Neuronal stem cell (in vitro differentiated cells): ENCODE measurements at regions not wholly inside any gene's neighbourhood (a gene's known extent, or its start where the extent isn't known, plus 50 kb on each side); places are given as distances from the start of the nearest gene placed in this dataset.
A peak's percentile ranks its signal among the peaks of the same experiment; 100 is the strongest.
"Not testable (repeated sequence)": the region's sequence is repeated elsewhere in the genome, so short reads cannot be mapped to it uniquely, and the experiment has no call there.

ENCODE experiments used
- DNase-seq: peaks from one replicate; pipeline ENCODE4 v3.0.0-alpha.2; 2013; ENCODE audit warnings: low spot score
- H2AFZ ChIP-seq: one replicate; pipeline ENCODE4 v1.6.1; 2013; ENCODE audit warnings: mild to moderate bottlenecking, low read length, inconsistent platforms
- H2AK5ac ChIP-seq: 2 replicates; pipeline ENCODE4 v1.6.1; 2013; ENCODE audit warnings: low read depth, mild to moderate bottlenecking, inconsistent platforms, low read length, moderate library complexity, mixed read lengths
- H2BK120ac ChIP-seq: 2 replicates; pipeline ENCODE4 v1.6.1; 2013; ENCODE audit warnings: low read depth, mild to moderate bottlenecking, inconsistent platforms, low read length, moderate library complexity, mixed read lengths
- H2BK12ac ChIP-seq: one replicate; pipeline ENCODE4 v1.6.1; 2013; ENCODE audit warnings: low read length, inconsistent platforms
- H2BK15ac ChIP-seq: 2 replicates; pipeline ENCODE4 v1.6.1; 2013; ENCODE audit warnings: mild to moderate bottlenecking, low read length, inconsistent platforms, mixed read lengths
- H2BK5ac ChIP-seq: one replicate; pipeline ENCODE4 v1.6.1; 2013; ENCODE audit warnings: inconsistent platforms, mild to moderate bottlenecking, low read length, moderate library complexity
- H3K14ac ChIP-seq: one replicate; pipeline ENCODE4 v1.6.1; 2013; ENCODE audit warnings: low read length, inconsistent platforms
- H3K18ac ChIP-seq: 2 replicates; pipeline ENCODE4 v1.6.1; 2013; ENCODE audit warnings: low read length, inconsistent platforms
- H3K23ac ChIP-seq: 2 replicates; pipeline ENCODE4 v1.6.1; 2013; ENCODE audit warnings: low read depth, mild to moderate bottlenecking, mixed read lengths, low read length, inconsistent platforms; ENCODE audit not compliant: poor library complexity
- H3K27ac ChIP-seq: replicated peaks from 3 replicates; pipeline ENCODE4 v1.5.1; 2013; ENCODE audit warnings: low read length, inconsistent platforms
- H3K27me3 ChIP-seq, 3 experiments: 2 replicates each; pipeline ENCODE4 v1.6.1; 2013; ENCODE audit warnings: low read length in 3 of 3, mild to moderate bottlenecking in 2 of 3, inconsistent platforms in 1 of 3, low read depth in 1 of 3, mixed read lengths in 1 of 3, moderate library complexity in 1 of 3; ENCODE audit not compliant: control insufficient read depth in 3 of 3, insufficient read depth in 3 of 3
- H3K36me3 ChIP-seq, 2 donors: replicated peaks in 1 of 2; 2 replicates each; pipeline ENCODE4 v1.6.1; 2013; ENCODE audit warnings: low read length in 2 of 2; ENCODE audit not compliant: control insufficient read depth in 2 of 2, insufficient read depth in 2 of 2
- H3K4ac ChIP-seq: 2 replicates; pipeline ENCODE4 v1.6.1; 2013; ENCODE audit warnings: inconsistent platforms, mild to moderate bottlenecking, low read length, moderate library complexity
- H3K4me1 ChIP-seq, 2 donors: 1 replicate in 1 of 2; 2 replicates in 1 of 2; pipeline ENCODE4 v1.6.1; 2013; ENCODE audit warnings: low read length in 2 of 2, low read depth in 1 of 2; ENCODE audit not compliant: control insufficient read depth in 2 of 2, insufficient read depth in 1 of 2
- H3K4me2 ChIP-seq: one replicate; pipeline ENCODE4 v1.6.1; 2013; ENCODE audit warnings: mild to moderate bottlenecking, low read length, inconsistent platforms; ENCODE audit not compliant: insufficient read depth, poor library complexity, severe bottlenecking
- H3K4me3 ChIP-seq, 2 donors: 2 replicates each; pipeline ENCODE4 v1.5.1; 2013; ENCODE audit warnings: low read length in 2 of 2, mild to moderate bottlenecking in 2 of 2, inconsistent platforms in 1 of 2, moderate library complexity in 1 of 2
- H3K79me1 ChIP-seq: one replicate; pipeline ENCODE4 v1.6.1; 2013; ENCODE audit warnings: low read depth, mild to moderate bottlenecking, inconsistent platforms, low read length, moderate library complexity
- H3K9ac ChIP-seq: one replicate; pipeline ENCODE4 v1.6.1; 2013; ENCODE audit warnings: mild to moderate bottlenecking, low read depth, low read length, inconsistent platforms; ENCODE audit not compliant: poor library complexity
- H3K9me3 ChIP-seq, 2 donors: replicated peaks in 1 of 2; 2 replicates each; pipeline versions ENCODE3 to v1.6.1; 2013; ENCODE audit warnings: low read length in 2 of 2, mild to moderate bottlenecking in 2 of 2, inconsistent platforms in 1 of 2, low read depth in 1 of 2, mixed read lengths in 1 of 2, moderate library complexity in 1 of 2; ENCODE audit not compliant: control insufficient read depth in 2 of 2, insufficient read depth in 1 of 2
- H4K8ac ChIP-seq: one replicate; pipeline ENCODE4 v1.6.1; 2013; ENCODE audit warnings: low read depth, mild to moderate bottlenecking, inconsistent platforms, low read length, moderate library complexity
- H4K91ac ChIP-seq: one replicate; pipeline ENCODE4 v1.6.1; 2013; ENCODE audit warnings: low read length, low read depth, mild to moderate bottlenecking, inconsistent platforms; ENCODE audit not compliant: poor library complexity
- WGBS, 2 donors: extraction: QIAGEN DNeasy Blood & Tissue Kit; methylation state at CpG; one replicate each; pipeline ENCODE4 v1.1.7; 2013; ENCODE audit warnings: missing lambda C conversion rate in 2 of 2, mixed read lengths in 1 of 2; ENCODE audit not compliant: insufficient read length in 2 of 2, insufficient replicate concordance in 1 of 2; ENCODE audit errors: extremely low coverage in 2 of 2; 5-methylcytosine and 5-hydroxymethylcytosine counted together

- not testable (repeated sequence) for H3K4me1 ChIP-seq, H3K27ac ChIP-seq, H2BK5ac ChIP-seq, H2AFZ ChIP-seq, DNase-seq, H4K8ac ChIP-seq, H3K14ac ChIP-seq, H2BK12ac ChIP-seq, H3K27me3 ChIP-seq, H2AK5ac ChIP-seq, H4K91ac ChIP-seq, H2BK120ac ChIP-seq, H3K79me1 ChIP-seq, H3K9ac ChIP-seq, H3K23ac ChIP-seq, H3K18ac ChIP-seq, H3K4me3 ChIP-seq, H2BK15ac ChIP-seq, H3K36me3 ChIP-seq, H3K4ac ChIP-seq, H3K9me3 ChIP-seq, H3K4me2 ChIP-seq
- no CpG with 5 or more reads among the region's 17 CpGs for WGBS, 2 donors
These were observed 69.6 kb upstream of the COBL start for GRCh38 chr7:51386184-51386583.

DNA sequence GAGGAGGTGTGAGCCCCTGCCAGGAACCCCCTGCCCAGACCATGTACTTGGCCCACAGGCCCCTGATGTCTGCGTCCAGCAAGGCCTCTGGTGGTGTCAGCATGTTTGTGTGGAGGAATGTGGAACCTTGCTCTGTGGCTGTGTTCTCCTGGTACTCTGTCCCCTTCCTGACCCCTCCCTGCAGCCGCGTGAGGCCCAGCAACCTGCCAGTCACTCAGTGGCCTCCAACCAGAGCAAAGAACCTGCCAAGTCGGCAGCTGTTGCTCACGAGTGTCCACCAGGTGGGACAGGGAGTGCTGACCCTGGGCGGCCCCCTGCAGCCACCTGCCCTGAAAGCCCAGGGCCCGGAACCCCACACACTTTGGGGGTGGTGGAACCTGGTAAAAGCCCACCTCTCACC, 65.6 kb upstream of the COBL start:
- not testable (repeated sequence) for DNase-seq, H3K4me2 ChIP-seq, H3K27ac ChIP-seq, H2AFZ ChIP-seq, H2BK120ac ChIP-seq, H3K4me1 ChIP-seq, H4K91ac ChIP-seq, H2BK15ac ChIP-seq, H3K4ac ChIP-seq, H3K18ac ChIP-seq, H3K4me3 ChIP-seq, H2BK5ac ChIP-seq, H3K14ac ChIP-seq, H3K27me3 ChIP-seq, H2BK12ac ChIP-seq, H3K23ac ChIP-seq, H3K9me3 ChIP-seq, H3K9ac ChIP-seq, H3K36me3 ChIP-seq, H2AK5ac ChIP-seq, H3K79me1 ChIP-seq
- no CpG with 5 or more reads among the region's 7 CpGs for WGBS, 2 donors
- peak overlapping the region; percentile 3 for H4K8ac ChIP-seq

- H3K27me3 ChIP-seq: no peaks in the 10 kb centered on the region
- no CpG with 5 or more reads among the region's 4 CpGs for WGBS, 2 donors
- H3K9me3 ChIP-seq: no peaks in the 10 kb centered on the region
- DNase-seq: no peak
- no peak overlapping the region for H3K27ac ChIP-seq
- H3K4ac ChIP-seq: no peak overlapping the region
- H3K36me3 ChIP-seq: no peaks in the 10 kb centered on the region
- no peak overlapping the region for H4K8ac ChIP-seq
- H3K79me1 ChIP-seq: no peaks in the 10 kb centered on the region
- H3K18ac ChIP-seq: no peak overlapping the region
- H3K4me1 ChIP-seq: no peaks in the 10 kb centered on the region
- H3K9ac ChIP-seq: no peak overlapping the region
- no peak overlapping the region for H2BK15ac ChIP-seq
- no peak overlapping the region for H2BK12ac ChIP-seq
- H2AK5ac ChIP-seq: no peak overlapping the region
- no peak overlapping the region for H2AFZ ChIP-seq
- H3K14ac ChIP-seq: no peak overlapping the region
- no peak overlapping the region for H2BK5ac ChIP-seq
- no peak overlapping the region for H3K4me2 ChIP-seq
- no peak overlapping the region for H2BK120ac ChIP-seq
- no peak overlapping the region for H3K4me3 ChIP-seq
- no peak overlapping the region for H4K91ac ChIP-seq
- no peak overlapping the region for H3K23ac ChIP-seq
These were observed 59.9 kb upstream of the COBL start for GRCh38 chr7:51376420-51377092.

DNA sequence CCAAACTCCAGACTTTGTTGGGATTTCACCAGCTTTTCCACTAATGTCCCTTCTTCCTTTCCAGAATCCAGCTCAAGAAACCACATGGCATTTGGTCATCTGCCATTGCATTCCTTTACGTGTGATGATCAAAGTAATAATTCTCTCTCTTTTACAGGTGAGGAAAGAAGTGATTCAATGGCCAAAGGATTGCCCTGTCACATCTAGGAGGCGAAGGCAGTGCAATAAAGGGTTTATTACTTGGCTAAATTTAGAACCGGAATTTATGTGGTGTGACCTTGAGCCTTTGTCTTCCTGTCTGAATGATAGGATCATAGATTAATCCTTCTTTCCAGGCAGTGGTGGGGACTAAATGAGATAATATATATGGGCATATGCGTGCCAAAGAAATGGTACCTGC, 58.3 kb upstream of the COBL start:
- H3K4me3 ChIP-seq: no peak overlapping the region
- H2BK5ac ChIP-seq: no peak overlapping the region
- H3K27ac ChIP-seq: no peak overlapping the region
- H2BK15ac ChIP-seq: no peak overlapping the region
- no peaks in the 10 kb centered on the region for H3K27me3 ChIP-seq
- no peak overlapping the region for H3K23ac ChIP-seq
- no peak overlapping the region for H2AK5ac ChIP-seq
- H2BK12ac ChIP-seq: no peak overlapping the region
- no peaks in the 10 kb centered on the region for H3K36me3 ChIP-seq
- WGBS, 2 donors: no CpG with 5 or more reads among the region's 4 CpGs
- no peak overlapping the region for H3K4me2 ChIP-seq
- no peaks in the 10 kb centered on the region for H3K4me1 ChIP-seq
- H4K8ac ChIP-seq: no peak overlapping the region
- H2BK120ac ChIP-seq: no peak overlapping the region
- no peak overlapping the region for H3K14ac ChIP-seq
- H3K9ac ChIP-seq: no peak overlapping the region
- H2AFZ ChIP-seq: no peak overlapping the region
- no peak overlapping the region for H3K4ac ChIP-seq
- no peaks in the 10 kb centered on the region for H3K9me3 ChIP-seq
- no peak overlapping the region for H3K18ac ChIP-seq
- H4K91ac ChIP-seq: no peak overlapping the region
- no peak for DNase-seq
- H3K79me1 ChIP-seq: no peaks in the 10 kb centered on the region
